K562 (cell line): ENCODE measurements at regions not wholly inside any gene's neighbourhood (a gene's known extent, or its start where the extent isn't known, plus 50 kb on each side); places are given as distances from the start of the nearest gene placed in this dataset.

Experiments used
- ATAC-seq: fragments of 200-7000 bp; cut with Tn5 transposase; 3 replicates; pipeline ENCODE4 v1.9.1; 2020; ENCODE audit warnings: moderate library complexity
- BruUV-seq: library from RNA; stranded (reverse); fragments of 400-500 nt; replicated peaks from 2 replicates; lab custom pipeline; 2021; lab: Mats Ljungman, UMichigan
- CTCF ChIA-PET: fragments of 300-600 bp; formaldehyde crosslinking; extraction: SDS; loops from one replicate; lab custom pipeline; 2021; ENCODE audit warnings: low intra/inter-chr PET ratio; lab: Yijun Ruan, JAX
- POLR2A ChIA-PET: fragments of 300-600, 350-650 bp; sonication (Branson Sonifier 250); formaldehyde crosslinking; extraction: SDS; loops from one replicate; lab custom pipeline; 2021; ENCODE audit warnings: antibody characterized with exemption, inconsistent platforms; lab: Yijun Ruan, JAX
- DNase-seq, 4 experiments: peaks; one replicate each; pipeline versions ENCODE4 v3.0.0 to v3.0.0-alpha.2; 2011 to 2018; ENCODE audit warnings: low spot score in 3 of 4, mixed read lengths in 3 of 4; ENCODE audit errors: extremely low read depth in 1 of 4
- FAIRE-seq: peaks from 2 replicates; lab custom pipeline; 2011; peaks lifted over from hg19 to GRCh38; lab: Jason Lieb, UNC
- H2AFZ ChIP-seq: 2 replicates; pipeline ENCODE4 v1.6.0; 2011; ENCODE audit warnings: low read depth, low read length, control low read depth, inconsistent platforms
- H3K27ac ChIP-seq: fragments of 200-600 bp; 3 replicates; pipeline ENCODE4 v1.8.0; 2011; ENCODE audit warnings: low read depth, mild to moderate bottlenecking, control low read depth, inconsistent platforms, low read length, moderate library complexity, mixed read lengths; ENCODE audit errors: extremely low read depth
- H3K27me3 ChIP-seq, 2 experiments: fragments of 300-600 bp in 1 of 2; 2 replicates in 1 of 2; 3 replicates in 1 of 2; pipeline versions ENCODE4 v1.6.0 to v1.8.0; 2011; ENCODE audit warnings: inconsistent platforms in 2 of 2, low read length in 2 of 2, mild to moderate bottlenecking in 1 of 2, mixed read lengths in 1 of 2, moderate library complexity in 1 of 2; ENCODE audit not compliant: control insufficient read depth in 2 of 2, insufficient read depth in 2 of 2
- H3K36me3 ChIP-seq: fragments of 300-600 bp; 3 replicates; pipeline ENCODE4 v1.8.0; 2011; ENCODE audit warnings: mild to moderate bottlenecking, low read length, inconsistent platforms; ENCODE audit not compliant: control insufficient read depth, insufficient read depth
- H3K4me1 ChIP-seq, 2 experiments: fragments of 200-600 bp in 1 of 2; replicated peaks in 1 of 2; 2 replicates in 1 of 2; 3 replicates in 1 of 2; pipeline versions ENCODE4 v1.5.1 to v1.8.0; 2011; ENCODE audit warnings: inconsistent platforms in 2 of 2, low read length in 2 of 2, mild to moderate bottlenecking in 1 of 2, mixed read lengths in 1 of 2, moderate library complexity in 1 of 2; ENCODE audit not compliant: control insufficient read depth in 2 of 2, insufficient read depth in 2 of 2
- H3K4me2 ChIP-seq: 2 replicates; pipeline ENCODE4 v1.6.1; 2011; ENCODE audit warnings: low read length, control low read depth, inconsistent platforms, mixed read lengths; ENCODE audit not compliant: insufficient read depth
- H3K4me3 ChIP-seq: fragments of 200-600 bp; sonication (generic), shearing (Covaris generic); 2 replicates; pipeline ENCODE4 v1.5.1; 2016; ENCODE audit warnings: control low read depth, inconsistent platforms
- H3K79me2 ChIP-seq: fragments of 200-600 bp; 3 replicates; pipeline ENCODE4 v1.8.0; 2011; ENCODE audit warnings: low read length, inconsistent platforms; ENCODE audit not compliant: control insufficient read depth, insufficient read depth
- H3K9ac ChIP-seq, 2 experiments: 2 replicates each; pipeline versions ENCODE4 v1.6.0 to v1.6.1; 2011; ENCODE audit warnings: low read depth in 2 of 2, low read length in 2 of 2, control low read depth in 1 of 2, inconsistent platforms in 1 of 2, mild to moderate bottlenecking in 1 of 2, mixed read lengths in 1 of 2; ENCODE audit not compliant: insufficient read depth in 1 of 2
- H3K9me1 ChIP-seq: one replicate; pipeline ENCODE4 v1.6.0; 2011; ENCODE audit warnings: inconsistent platforms, mild to moderate bottlenecking, low read length, moderate library complexity; ENCODE audit not compliant: control insufficient read depth, insufficient read depth
- H3K9me3 ChIP-seq: replicated peaks from 2 replicates; pipeline ENCODE4 v1.5.1; 2011; ENCODE audit warnings: low read depth, low read length, inconsistent platforms; ENCODE audit not compliant: control insufficient read depth, insufficient read depth
- H4K20me1 ChIP-seq: replicated peaks from 2 replicates; pipeline ENCODE4 v1.6.1; 2011; ENCODE audit warnings: low read length, inconsistent platforms, mixed read lengths; ENCODE audit not compliant: control insufficient read depth, insufficient read depth
- ELF1 ChIP-seq: fragments of 200-800 bp; sonication (Bioruptor generic); IDR thresholded peaks from 2 replicates; pipeline ENCODE4 v1.6.1; 2016; ENCODE audit warnings: missing genetic modification characterization, missing compliant biosample characterization
- POLR2G ChIP-seq: fragments of 200-400 bp; formaldehyde crosslinking; IDR thresholded peaks from 2 replicates; pipeline ENCODE4 v1.6.1; 2017; ENCODE audit warnings: low read depth, mild to moderate bottlenecking, antibody characterized with exemption, low read length, moderate library complexity
- XRCC3 ChIP-seq: fragments of 450-650 bp; IDR thresholded peaks from 2 replicates; pipeline ENCODE4 v1.6.1; 2017; ENCODE audit warnings: mild to moderate bottlenecking, moderate library complexity
- ZNF282 ChIP-seq: sonication (generic); formaldehyde crosslinking; IDR thresholded peaks from 2 replicates; pipeline ENCODE4 v1.8.1; 2023; ENCODE audit warnings: missing genetic modification reagents
- ZNF445 ChIP-seq: fragments of 250-450 bp; sonication (Bioruptor Pico); IDR thresholded peaks from 2 replicates; pipeline ENCODE4 v1.4.0; 2020; ENCODE audit warnings: low read depth, mild to moderate bottlenecking, moderate library complexity
- WGBS: fragments of 100-300 bp; shearing (Covaris generic); methylation state at CpG from one replicate; pipeline ENCODE4 v1.1.6; 2016; ENCODE audit warnings: low coverage, mixed read lengths; ENCODE audit not compliant: insufficient coverage; ENCODE audit errors: missing lambda C conversion rate; 5-methylcytosine and 5-hydroxymethylcytosine counted together
- in situ Hi-C: fragments of 300-500 bp; cut with MboI; formaldehyde crosslinking; loops from 4 replicates; pipeline ENCODE4 v1.15.0; 2018; ENCODE audit warnings: inconsistent platforms, mixed read lengths
- intact Hi-C: fragments of 100-400 bp; cut with micrococcal nuclease; formaldehyde crosslinking; loops from 2 replicates; pipeline ENCODE4 v1.14.2; 2022
- TF ChIP-seq, protein P1 (sequence below): fragments of 250-450 bp; sonication (Bioruptor Pico); IDR thresholded peaks from 2 replicates; pipeline ENCODE4 v1.5.0; 2021; ENCODE audit warnings: mild to moderate bottlenecking, borderline replicate concordance
- TF ChIP-seq, protein P2 (sequence below), 2 experiments: fragments of 450-650 bp; conservative IDR thresholded peaks; 2 replicates each; pipeline ENCODE4 v1.6.1; 2017; ENCODE audit warnings: mild to moderate bottlenecking in 2 of 2, moderate library complexity in 2 of 2
- TF ChIP-seq, protein P3 (sequence below): fragments of 250-450 bp; sonication (Bioruptor Pico); IDR thresholded peaks from 2 replicates; pipeline ENCODE4 v1.8.0; 2021; ENCODE audit warnings: moderate library complexity, mild to moderate bottlenecking, inconsistent platforms
- TF ChIP-seq, protein P4 (sequence below): IDR thresholded peaks from 2 replicates; pipeline ENCODE4 v1.6.1; 2011; ENCODE audit not compliant: insufficient read length; ENCODE audit errors: extremely low read depth
- TF ChIP-seq, protein P5 (sequence below): fragments of 250-450 bp; sonication (Bioruptor Pico); IDR thresholded peaks from 2 replicates; pipeline ENCODE4 v1.5.0; 2021

DNA sequence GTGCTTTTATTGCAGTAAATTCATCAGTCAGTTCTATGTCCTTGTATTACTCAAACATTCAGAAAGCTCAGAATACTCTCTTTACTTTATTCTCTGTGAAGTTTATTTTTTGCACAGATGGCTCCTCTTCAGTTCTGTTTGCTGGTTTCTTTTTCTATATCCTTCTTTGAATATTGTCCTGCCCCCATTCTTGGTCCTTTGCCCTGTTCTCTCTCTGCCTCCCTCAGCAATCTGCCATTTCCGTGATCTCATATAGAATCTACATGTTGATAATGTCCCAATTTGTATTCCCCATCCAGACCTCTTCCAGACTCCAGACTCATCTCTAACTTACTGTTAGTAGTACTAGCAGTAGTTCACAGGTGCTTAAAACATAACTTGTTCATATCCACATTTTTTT is 102.6 kb downstream of the HNMT start:
- Histone ChIP-seq H3K4me3 (no peak overlapping the region), H3K27ac (no peak overlapping the region), H3K79me2 (no peaks in the 10 kb centered on the region), H3K4me2 (no peak overlapping the region), H3K27me3 (no peaks in the 10 kb centered on the region), H3K9me3 (no peaks in the 10 kb centered on the region), H3K4me1 (0 out of 5 replicates have a peak, but pooled peaks cover 0 to under 1% of the 10 kb centered on the region in 2 experiments), H2AFZ (no peak overlapping the region), H3K36me3 (no peaks in the 10 kb centered on the region), H3K9me1 (no peaks in the 10 kb centered on the region), H4K20me1 (no peaks in the 10 kb centered on the region), H3K9ac (no peak overlapping the region)
- ChIA-PET CTCF (no interaction called here), POLR2A (no interaction called here)
- intact Hi-C loops (no loop called here), in situ Hi-C loops (no loop called here)
- ATAC-seq (no peak), FAIRE-seq (no peak), DNase-seq (no peak)
- BruUV-seq: no TSS peak
- 22% methylated on average over 1 of the region's 1 CpG for WGBS
- TF ChIP-seq, protein P1, sequence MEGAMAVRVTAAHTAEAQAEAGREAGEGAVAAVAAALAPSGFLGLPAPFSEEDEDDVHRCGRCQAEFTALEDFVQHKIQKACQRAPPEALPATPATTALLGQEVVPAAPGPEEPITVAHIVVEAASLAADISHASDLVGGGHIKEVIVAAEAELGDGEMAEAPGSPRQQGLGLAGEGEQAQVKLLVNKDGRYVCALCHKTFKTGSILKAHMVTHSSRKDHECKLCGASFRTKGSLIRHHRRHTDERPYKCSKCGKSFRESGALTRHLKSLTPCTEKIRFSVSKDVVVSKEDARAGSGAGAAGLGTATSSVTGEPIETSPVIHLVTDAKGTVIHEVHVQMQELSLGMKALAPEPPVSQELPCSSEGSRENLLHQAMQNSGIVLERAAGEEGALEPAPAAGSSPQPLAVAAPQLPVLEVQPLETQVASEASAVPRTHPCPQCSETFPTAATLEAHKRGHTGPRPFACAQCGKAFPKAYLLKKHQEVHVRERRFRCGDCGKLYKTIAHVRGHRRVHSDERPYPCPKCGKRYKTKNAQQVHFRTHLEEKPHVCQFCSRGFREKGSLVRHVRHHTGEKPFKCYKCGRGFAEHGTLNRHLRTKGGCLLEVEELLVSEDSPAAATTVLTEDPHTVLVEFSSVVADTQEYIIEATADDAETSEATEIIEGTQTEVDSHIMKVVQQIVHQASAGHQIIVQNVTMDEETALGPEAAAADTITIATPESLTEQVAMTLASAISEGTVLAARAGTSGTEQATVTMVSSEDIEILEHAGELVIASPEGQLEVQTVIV: no peak
- TF ChIP-seq, protein P2, sequence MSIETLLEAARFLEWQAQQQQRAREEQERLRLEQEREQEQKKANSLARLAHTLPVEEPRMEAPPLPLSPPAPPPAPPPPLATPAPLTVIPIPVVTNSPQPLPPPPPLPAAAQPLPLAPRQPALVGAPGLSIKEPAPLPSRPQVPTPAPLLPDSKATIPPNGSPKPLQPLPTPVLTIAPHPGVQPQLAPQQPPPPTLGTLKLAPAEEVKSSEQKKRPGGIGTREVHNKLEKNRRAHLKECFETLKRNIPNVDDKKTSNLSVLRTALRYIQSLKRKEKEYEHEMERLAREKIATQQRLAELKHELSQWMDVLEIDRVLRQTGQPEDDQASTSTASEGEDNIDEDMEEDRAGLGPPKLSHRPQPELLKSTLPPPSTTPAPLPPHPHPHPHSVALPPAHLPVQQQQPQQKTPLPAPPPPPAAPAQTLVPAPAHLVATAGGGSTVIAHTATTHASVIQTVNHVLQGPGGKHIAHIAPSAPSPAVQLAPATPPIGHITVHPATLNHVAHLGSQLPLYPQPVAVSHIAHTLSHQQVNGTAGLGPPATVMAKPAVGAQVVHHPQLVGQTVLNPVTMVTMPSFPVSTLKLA (conservative IDR thresholded peaks at IDR 0.05): no peak
- TF ChIP-seq XRCC3: no peak
- no peak for TF ChIP-seq POLR2G
- TF ChIP-seq, protein P3, sequence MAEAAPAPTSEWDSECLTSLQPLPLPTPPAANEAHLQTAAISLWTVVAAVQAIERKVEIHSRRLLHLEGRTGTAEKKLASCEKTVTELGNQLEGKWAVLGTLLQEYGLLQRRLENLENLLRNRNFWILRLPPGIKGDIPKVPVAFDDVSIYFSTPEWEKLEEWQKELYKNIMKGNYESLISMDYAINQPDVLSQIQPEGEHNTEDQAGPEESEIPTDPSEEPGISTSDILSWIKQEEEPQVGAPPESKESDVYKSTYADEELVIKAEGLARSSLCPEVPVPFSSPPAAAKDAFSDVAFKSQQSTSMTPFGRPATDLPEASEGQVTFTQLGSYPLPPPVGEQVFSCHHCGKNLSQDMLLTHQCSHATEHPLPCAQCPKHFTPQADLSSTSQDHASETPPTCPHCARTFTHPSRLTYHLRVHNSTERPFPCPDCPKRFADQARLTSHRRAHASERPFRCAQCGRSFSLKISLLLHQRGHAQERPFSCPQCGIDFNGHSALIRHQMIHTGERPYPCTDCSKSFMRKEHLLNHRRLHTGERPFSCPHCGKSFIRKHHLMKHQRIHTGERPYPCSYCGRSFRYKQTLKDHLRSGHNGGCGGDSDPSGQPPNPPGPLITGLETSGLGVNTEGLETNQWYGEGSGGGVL (CRISPR knock-in tag): no peak
- no peak for TF ChIP-seq ZNF282 (CRISPR knock-in tag)
- no peak for TF ChIP-seq ELF1 (tag)
- TF ChIP-seq, protein P4, sequence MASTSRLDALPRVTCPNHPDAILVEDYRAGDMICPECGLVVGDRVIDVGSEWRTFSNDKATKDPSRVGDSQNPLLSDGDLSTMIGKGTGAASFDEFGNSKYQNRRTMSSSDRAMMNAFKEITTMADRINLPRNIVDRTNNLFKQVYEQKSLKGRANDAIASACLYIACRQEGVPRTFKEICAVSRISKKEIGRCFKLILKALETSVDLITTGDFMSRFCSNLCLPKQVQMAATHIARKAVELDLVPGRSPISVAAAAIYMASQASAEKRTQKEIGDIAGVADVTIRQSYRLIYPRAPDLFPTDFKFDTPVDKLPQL: no peak
- no peak for TF ChIP-seq ZNF445 (CRISPR knock-in tag)
- TF ChIP-seq, protein P5, sequence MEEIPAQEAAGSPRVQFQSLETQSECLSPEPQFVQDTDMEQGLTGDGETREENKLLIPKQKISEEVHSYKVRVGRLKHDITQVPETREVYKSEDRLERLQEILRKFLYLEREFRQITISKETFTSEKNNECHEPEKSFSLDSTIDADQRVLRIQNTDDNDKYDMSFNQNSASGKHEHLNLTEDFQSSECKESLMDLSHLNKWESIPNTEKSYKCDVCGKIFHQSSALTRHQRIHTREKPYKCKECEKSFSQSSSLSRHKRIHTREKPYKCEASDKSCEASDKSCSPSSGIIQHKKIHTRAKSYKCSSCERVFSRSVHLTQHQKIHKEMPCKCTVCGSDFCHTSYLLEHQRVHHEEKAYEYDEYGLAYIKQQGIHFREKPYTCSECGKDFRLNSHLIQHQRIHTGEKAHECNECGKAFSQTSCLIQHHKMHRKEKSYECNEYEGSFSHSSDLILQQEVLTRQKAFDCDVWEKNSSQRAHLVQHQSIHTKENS (CRISPR knock-in tag): no peak
